Trophoblast cell (in vitro differentiated cells and primary cell): ENCODE measurements at regions not wholly inside any gene's neighbourhood (a gene's known extent, or its start where the extent isn't known, plus 50 kb on each side); places are given as distances from the start of the nearest gene placed in this dataset.
"Not testable (repeated sequence)": the region's sequence is repeated elsewhere in the genome, so short reads cannot be mapped to it uniquely, and the experiment has no call there.

Source experiments
- DNase-seq, 2 donors: peaks; one replicate each; pipeline ENCODE4 v3.0.0-alpha.2; 2016
- H2AFZ ChIP-seq: 2 replicates; pipeline ENCODE4 v1.6.1; 2013; ENCODE audit warnings: low read length, moderate library complexity, mild to moderate bottlenecking; ENCODE audit not compliant: insufficient read depth, poor library complexity
- H2AK5ac ChIP-seq: 2 replicates; pipeline ENCODE4 v1.6.1; 2013; ENCODE audit warnings: mild to moderate bottlenecking, low read length
- H2BK120ac ChIP-seq: 2 replicates; pipeline ENCODE4 v1.6.1; 2013; ENCODE audit warnings: low read length, mild to moderate bottlenecking, moderate library complexity; ENCODE audit not compliant: insufficient read depth, poor library complexity
- H2BK12ac ChIP-seq: 2 replicates; pipeline ENCODE4 v1.6.1; 2013; ENCODE audit warnings: mild to moderate bottlenecking, low read length, moderate library complexity
- H2BK5ac ChIP-seq: 2 replicates; pipeline ENCODE4 v1.6.1; 2013; ENCODE audit warnings: low read length, low read depth, moderate library complexity, mild to moderate bottlenecking; ENCODE audit not compliant: poor library complexity
- H3K14ac ChIP-seq: 2 replicates; pipeline ENCODE4 v1.6.1; 2013; ENCODE audit warnings: mild to moderate bottlenecking, low read length
- H3K18ac ChIP-seq: 2 replicates; pipeline ENCODE4 v1.6.1; 2013; ENCODE audit warnings: mild to moderate bottlenecking, low read length
- H3K23ac ChIP-seq: 2 replicates; pipeline ENCODE4 v1.6.1; 2013; ENCODE audit warnings: low read length
- H3K27ac ChIP-seq: 2 replicates; pipeline ENCODE4 v1.5.1; 2013; ENCODE audit warnings: low read depth, mild to moderate bottlenecking, inconsistent platforms, low read length, moderate library complexity
- H3K27me3 ChIP-seq: 2 replicates; pipeline ENCODE4 v1.6.1; 2013; ENCODE audit warnings: inconsistent platforms, mild to moderate bottlenecking, low read length, moderate library complexity; ENCODE audit not compliant: insufficient read depth
- H3K36me3 ChIP-seq, 2 experiments: 1 replicate in 1 of 2; 2 replicates in 1 of 2; pipeline ENCODE4 v1.6.1; 2013; ENCODE audit warnings: low read length in 2 of 2, mild to moderate bottlenecking in 2 of 2, moderate library complexity in 1 of 2; ENCODE audit not compliant: insufficient read depth in 2 of 2, control insufficient read depth in 1 of 2
- H3K4ac ChIP-seq: 2 replicates; pipeline ENCODE4 v1.6.1; 2013; ENCODE audit warnings: low read depth, mild to moderate bottlenecking, low read length, moderate library complexity
- H3K4me1 ChIP-seq, 2 experiments: 1 replicate in 1 of 2; 2 replicates in 1 of 2; pipeline ENCODE4 v1.6.1; 2013; ENCODE audit warnings: low read length in 2 of 2, mild to moderate bottlenecking in 2 of 2, moderate library complexity in 1 of 2; ENCODE audit not compliant: insufficient read depth in 2 of 2, control insufficient read depth in 1 of 2
- H3K4me2 ChIP-seq: 2 replicates; pipeline ENCODE4 v1.6.1; 2013; ENCODE audit warnings: inconsistent platforms, mild to moderate bottlenecking, low read length, moderate library complexity
- H3K4me3 ChIP-seq: 2 replicates; pipeline ENCODE4 v1.5.1; 2013; ENCODE audit warnings: mild to moderate bottlenecking, low read depth, low read length, inconsistent platforms
- H3K79me1 ChIP-seq: one replicate; pipeline ENCODE4 v1.6.1; 2013; ENCODE audit warnings: low read length
- H3K79me2 ChIP-seq: 2 replicates; pipeline ENCODE4 v1.6.1; 2013; ENCODE audit warnings: low read length, mild to moderate bottlenecking; ENCODE audit not compliant: control insufficient read depth, insufficient read depth, poor library complexity
- H3K9ac ChIP-seq: 2 replicates; pipeline ENCODE4 v1.6.1; 2013; ENCODE audit warnings: mild to moderate bottlenecking, low read length
- H3K9me3 ChIP-seq: 2 replicates; pipeline ENCODE4 v1.6.1; 2013; ENCODE audit warnings: low read depth, mild to moderate bottlenecking, control low read depth, inconsistent platforms, low read length; ENCODE audit not compliant: insufficient read depth
- H4K12ac ChIP-seq: 2 replicates; pipeline ENCODE4 v1.6.1; 2013; ENCODE audit warnings: low read depth, mild to moderate bottlenecking, low read length, moderate library complexity
- H4K8ac ChIP-seq: 2 replicates; pipeline ENCODE4 v1.6.1; 2013; ENCODE audit warnings: low read depth, mild to moderate bottlenecking, low read length, moderate library complexity
- H4K91ac ChIP-seq: one replicate; pipeline ENCODE4 v1.6.1; 2013; ENCODE audit warnings: low read depth, mild to moderate bottlenecking, low read length, moderate library complexity
- WGBS: extraction: QIAGEN DNeasy Blood & Tissue Kit; methylation state at CpG from one replicate; pipeline ENCODE4 v1.1.7; 2013; ENCODE audit warnings: missing lambda C conversion rate; ENCODE audit not compliant: insufficient read length, insufficient coverage; ENCODE audit errors: extremely low coverage; 5-methylcytosine and 5-hydroxymethylcytosine counted together

DNA sequence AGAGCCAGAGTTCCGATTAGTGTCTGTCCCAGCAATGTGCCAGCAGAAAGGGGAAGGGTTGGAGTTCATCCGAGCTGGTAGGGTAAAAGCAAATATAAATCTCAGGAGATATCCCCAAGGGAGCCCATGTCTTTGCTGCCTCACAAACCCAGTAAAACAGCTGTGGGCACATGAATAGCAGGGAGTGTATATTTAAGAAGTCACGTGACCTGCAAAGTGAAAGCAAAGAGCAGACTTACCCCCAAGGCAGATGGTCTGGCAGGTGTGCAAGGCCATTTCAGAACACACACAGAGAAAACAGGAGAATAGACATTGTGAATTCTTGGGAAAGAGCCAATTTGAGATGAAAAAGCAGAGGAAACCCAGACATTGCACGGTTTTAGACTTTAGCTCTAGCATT lies 653.4 kb downstream of the TGIF2LX start:
- H3K79me2 ChIP-seq, H2BK120ac ChIP-seq, H2AK5ac ChIP-seq, H3K4me2 ChIP-seq, H2BK5ac ChIP-seq, H3K4me3 ChIP-seq, H3K79me1 ChIP-seq, H2BK12ac ChIP-seq, H3K23ac ChIP-seq, H3K18ac ChIP-seq, H3K9ac ChIP-seq, H4K8ac ChIP-seq, H3K27ac ChIP-seq, DNase-seq, H4K91ac ChIP-seq, H4K12ac ChIP-seq, H3K27me3 ChIP-seq, H3K4ac ChIP-seq, H3K9me3 ChIP-seq, H2AFZ ChIP-seq, H3K14ac ChIP-seq, H3K36me3 ChIP-seq, H3K4me1 ChIP-seq: not testable (repeated sequence)
- no CpG with 5 or more reads among the region's 4 CpGs for WGBS

DNA sequence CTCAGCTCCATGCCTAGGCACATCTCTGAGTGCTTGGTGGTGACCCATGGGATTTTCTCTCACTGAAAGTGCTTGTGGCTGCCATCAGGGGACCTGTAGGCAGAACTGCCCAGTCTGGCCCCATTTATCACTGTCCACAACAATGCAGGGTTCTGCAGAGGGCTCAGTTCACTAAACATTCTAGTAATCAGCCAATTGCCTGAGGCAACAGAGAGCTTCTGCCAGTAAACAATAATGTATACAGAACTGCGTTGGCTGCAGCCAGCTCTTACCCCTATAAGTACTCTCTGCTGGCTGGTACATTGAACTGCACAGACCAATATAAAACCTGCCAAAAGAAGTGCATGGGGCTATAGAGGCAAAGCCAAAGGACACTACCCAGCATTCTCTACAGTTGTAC lies 680.2 kb downstream of the TGIF2LX start:
- H3K27ac ChIP-seq, H3K4me2 ChIP-seq, H2BK12ac ChIP-seq, H3K23ac ChIP-seq, H3K4ac ChIP-seq, H3K14ac ChIP-seq, H3K18ac ChIP-seq, H3K27me3 ChIP-seq, H3K9ac ChIP-seq, H4K91ac ChIP-seq, H2AK5ac ChIP-seq, H3K79me1 ChIP-seq, H4K12ac ChIP-seq, H3K9me3 ChIP-seq, H2BK120ac ChIP-seq, H3K79me2 ChIP-seq, H2BK5ac ChIP-seq, H3K36me3 ChIP-seq, H3K4me3 ChIP-seq, H2AFZ ChIP-seq, H4K8ac ChIP-seq, H3K4me1 ChIP-seq, DNase-seq: not testable (repeated sequence)
- WGBS = no CpG with 5 or more reads among the region's 1 CpG

DNA sequence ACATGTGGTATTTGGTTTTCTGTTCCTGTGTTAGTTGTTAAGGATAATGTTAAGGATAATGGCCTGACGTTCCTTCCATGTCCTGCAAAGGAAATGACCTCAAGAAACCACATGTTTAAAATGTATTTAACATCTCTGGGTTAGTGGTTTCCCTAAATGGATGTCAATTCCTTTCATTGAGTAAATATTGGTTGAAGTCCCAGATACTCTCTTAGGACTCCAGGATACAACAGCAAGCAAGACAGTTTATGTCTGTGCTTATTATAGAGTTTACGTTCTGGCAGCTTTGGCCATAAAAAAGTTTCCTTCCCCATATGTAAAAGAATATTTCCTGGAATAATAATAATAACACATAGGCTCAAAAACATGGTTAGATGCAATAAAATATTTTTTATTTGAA lies 684.0 kb downstream of the TGIF2LX start:
- H3K14ac ChIP-seq, H3K79me1 ChIP-seq, H2BK5ac ChIP-seq, H3K36me3 ChIP-seq, H4K12ac ChIP-seq, H3K9ac ChIP-seq, H2BK12ac ChIP-seq, DNase-seq, H3K4me3 ChIP-seq, H3K4me1 ChIP-seq, H3K79me2 ChIP-seq, H3K27ac ChIP-seq, H3K27me3 ChIP-seq, H3K4ac ChIP-seq, H2AFZ ChIP-seq, H3K18ac ChIP-seq, H2BK120ac ChIP-seq, H4K91ac ChIP-seq, H3K23ac ChIP-seq, H4K8ac ChIP-seq, H3K4me2 ChIP-seq, H2AK5ac ChIP-seq, H3K9me3 ChIP-seq: not testable (repeated sequence)
- no CpG with 5 or more reads among the region's 2 CpGs for WGBS

DNA sequence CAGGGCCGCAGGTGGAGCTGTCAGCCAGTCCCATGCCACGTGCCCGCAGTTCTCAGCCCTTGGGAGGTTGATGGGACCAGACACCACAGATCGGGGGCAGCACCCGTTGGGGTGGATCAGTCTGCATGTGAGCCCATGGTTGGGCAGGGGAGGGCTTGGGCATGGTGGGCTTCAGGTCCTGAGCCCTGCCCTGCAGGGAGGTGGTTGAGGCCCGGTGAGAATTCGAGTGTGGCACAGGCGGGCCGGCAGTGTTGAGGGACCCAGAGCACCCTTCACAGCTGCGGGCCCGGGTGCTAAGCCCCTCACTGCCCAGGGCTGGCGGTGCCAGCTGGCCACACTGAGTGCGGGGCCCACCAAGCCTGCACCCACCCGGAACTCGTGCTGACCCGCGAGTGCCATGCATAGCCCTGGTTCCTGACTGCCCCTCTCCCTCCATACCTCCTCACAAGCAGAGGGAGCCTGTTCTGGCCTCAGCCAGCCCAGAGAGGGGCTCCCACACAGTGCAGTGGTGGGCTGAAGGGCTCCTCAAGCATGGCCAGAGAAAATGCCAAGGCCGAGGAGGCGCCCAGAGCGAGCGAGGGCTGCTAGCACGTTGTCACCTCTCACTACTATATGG lies 696.1 kb downstream of the TGIF2LX start:
- Histone ChIP-seq H3K79me2 (no peaks in the 10 kb centered on the region), H2AK5ac (no peak overlapping the region), H3K4ac (no peak overlapping the region), H3K4me3 (no peak overlapping the region), H3K9me3 (peaks cover 6% of the 10 kb centered on the region), H3K79me1 (no peaks in the 10 kb centered on the region), H3K14ac (no peak overlapping the region), H3K4me2 (no peak overlapping the region), H2BK5ac (no peak overlapping the region), H3K27ac (no peak overlapping the region), H3K9ac (no peak overlapping the region), H2BK120ac (no peak overlapping the region), H4K8ac (no peak overlapping the region), H4K91ac (no peak overlapping the region), H3K36me3 (no peaks in the 10 kb centered on the region), H3K27me3 (no peaks in the 10 kb centered on the region), H2AFZ (no peak overlapping the region), H2BK12ac (no peak overlapping the region), H3K4me1 (no peaks in the 10 kb centered on the region), H4K12ac (no peak overlapping the region), H3K23ac (no peak overlapping the region), H3K18ac (no peak overlapping the region)
- WGBS = no CpG with 5 or more reads among the region's 22 CpGs
- DNase-seq = no peak
